ENCODE measurements at regions not wholly inside any gene's neighbourhood (a gene's known extent, or its start where the extent isn't known, plus 50 kb on each side); places are given as distances from the start of the nearest gene placed in this dataset.

- H3K4me2 ChIP-seq (ENCODE audit: low read depth, low read length) = no peak overlapping the region
- no peak overlapping the region for H2AFZ ChIP-seq (ENCODE audit: low read length)
- H3K27me3 ChIP-seq (replicated peaks; ENCODE audit: insufficient read depth, low read length) = no peaks in the 10 kb centered on the region
- H3K4me3 ChIP-seq (ENCODE audit: low read length) = no peak overlapping the region
- no peak for DNase-seq
- H3K9me2 ChIP-seq (replicated peaks; ENCODE audit: insufficient read depth, low read length) = no peaks in the 10 kb centered on the region
- TF ChIP-seq EZH2 (optimal IDR thresholded peaks at IDR 0.05; ENCODE audit: low read depth, low read length) (no peak), EZH2phosphoT487 (IDR thresholded peaks at IDR 0.05; ENCODE audit: low read length) (no peak), CTCF (IDR thresholded peaks at IDR 0.05; ENCODE audit: low read length) (no peak)
- H3K9ac ChIP-seq (ENCODE audit: low read length) = no peak overlapping the region
- H3K4me1 ChIP-seq (ENCODE audit: low read length) = no peaks in the 10 kb centered on the region
- H3K27ac ChIP-seq (ENCODE audit: low read length) = no peak overlapping the region
- H3K9me3 ChIP-seq (replicated peaks; ENCODE audit: insufficient read depth, low read length) = no peaks in the 10 kb centered on the region
- H3K79me2 ChIP-seq (ENCODE audit: low read length) = no peaks in the 10 kb centered on the region
- H4K20me1 ChIP-seq (ENCODE audit: insufficient read depth, low read length) = no peaks in the 10 kb centered on the region
- H3F3A ChIP-seq (ENCODE audit: insufficient read depth, low read length) = no peaks in the 10 kb centered on the region
- H3K36me3 ChIP-seq (replicated peaks; ENCODE audit: insufficient read depth, low read length) = no peaks in the 10 kb centered on the region
Measured at GRCh38 chr13:74865656-74866055, 616.3 kb downstream of the TBC1D4 start.

GRCh38 chr13:74860789-74861188, 621.2 kb downstream of the TBC1D4 start:
- Histone ChIP-seq H2AFZ (ENCODE audit: low read length) (no peak overlapping the region), H3F3A (ENCODE audit: insufficient read depth, low read length) (no peaks in the 10 kb centered on the region), H3K79me2 (ENCODE audit: low read length) (no peaks in the 10 kb centered on the region), H3K36me3 (replicated peaks; ENCODE audit: insufficient read depth, low read length) (no peaks in the 10 kb centered on the region), H3K4me2 (ENCODE audit: low read depth, low read length) (no peak overlapping the region), H3K27me3 (replicated peaks; ENCODE audit: insufficient read depth, low read length) (no peaks in the 10 kb centered on the region), H3K9me3 (replicated peaks; ENCODE audit: insufficient read depth, low read length) (no peaks in the 10 kb centered on the region), H3K27ac (ENCODE audit: low read length) (no peak overlapping the region), H3K9me2 (replicated peaks; ENCODE audit: insufficient read depth, low read length) (no peaks in the 10 kb centered on the region), H4K20me1 (ENCODE audit: insufficient read depth, low read length) (no peaks in the 10 kb centered on the region), H3K4me1 (ENCODE audit: low read length) (no peaks in the 10 kb centered on the region), H3K4me3 (ENCODE audit: low read length) (no peak overlapping the region), H3K9ac (ENCODE audit: low read length) (no peak overlapping the region)
- TF ChIP-seq EZH2 (optimal IDR thresholded peaks at IDR 0.05; ENCODE audit: low read depth, low read length) (no peak), CTCF (IDR thresholded peaks at IDR 0.05; ENCODE audit: low read length) (no peak), EZH2phosphoT487 (IDR thresholded peaks at IDR 0.05; ENCODE audit: low read length) (no peak)
- DNase-seq = no peak

GRCh38 chr13:74850893-74851292, 631.1 kb downstream of the TBC1D4 start:
- H3K4me3 ChIP-seq (ENCODE audit: low read length) = no peak overlapping the region
- no peaks in the 10 kb centered on the region for H4K20me1 ChIP-seq (ENCODE audit: insufficient read depth, low read length)
- H3K9me3 ChIP-seq (replicated peaks; ENCODE audit: insufficient read depth, low read length) = no peaks in the 10 kb centered on the region
- no peak overlapping the region for H2AFZ ChIP-seq (ENCODE audit: low read length)
- TF ChIP-seq CTCF (IDR thresholded peaks at IDR 0.05; ENCODE audit: low read length) = no peak
- no peak for TF ChIP-seq EZH2phosphoT487 (IDR thresholded peaks at IDR 0.05; ENCODE audit: low read length)
- TF ChIP-seq EZH2 (optimal IDR thresholded peaks at IDR 0.05; ENCODE audit: low read depth, low read length) = no peak
- H3K36me3 ChIP-seq (replicated peaks; ENCODE audit: insufficient read depth, low read length) = no peaks in the 10 kb centered on the region
- no peaks in the 10 kb centered on the region for H3K27me3 ChIP-seq (replicated peaks; ENCODE audit: insufficient read depth, low read length)
- no peak overlapping the region for H3K27ac ChIP-seq (ENCODE audit: low read length)
- H3K4me2 ChIP-seq (ENCODE audit: low read depth, low read length) = no peak overlapping the region
- H3K79me2 ChIP-seq (ENCODE audit: low read length) = no peaks in the 10 kb centered on the region
- no peak for DNase-seq
- H3K4me1 ChIP-seq (ENCODE audit: low read length) = no peaks in the 10 kb centered on the region
- H3K9ac ChIP-seq (ENCODE audit: low read length) = no peak overlapping the region
- H3K9me2 ChIP-seq (replicated peaks; ENCODE audit: insufficient read depth, low read length) = no peaks in the 10 kb centered on the region
- H3F3A ChIP-seq (ENCODE audit: insufficient read depth, low read length) = no peaks in the 10 kb centered on the region
